HL-60 (cell line): ENCODE measurements at regions not wholly inside any gene's neighbourhood (a gene's known extent, or its start where the extent isn't known, plus 50 kb on each side); places are given as distances from the start of the nearest gene placed in this dataset.

ENCODE experiments used
- DNase-seq, 2 experiments: peaks; one replicate each; pipeline ENCODE4 v3.0.0-alpha.2; 2010 to 2020; ENCODE audit warnings: low read depth in 1 of 2, low spot score in 1 of 2
- H3K27ac ChIP-seq: fragments of 250-450 bp; sonication (Bioruptor Pico); replicated peaks from 2 replicates; pipeline ENCODE4 v1.5.1; 2020; ENCODE audit warnings: mild to moderate bottlenecking, moderate library complexity
- H3K27me3 ChIP-seq: fragments of 250-450 bp; sonication (Bioruptor Pico); 2 replicates; pipeline ENCODE4 v1.5.1; 2021; ENCODE audit warnings: mild to moderate bottlenecking, moderate library complexity; ENCODE audit not compliant: insufficient read depth, poor library complexity, severe bottlenecking
- H3K4me3 ChIP-seq: replicated peaks from 2 replicates; pipeline ENCODE4 v1.5.1; 2011; ENCODE audit warnings: mild to moderate bottlenecking, control low read depth, low read length; ENCODE audit not compliant: insufficient read depth
- GABPA ChIP-seq: IDR thresholded peaks from 2 replicates; pipeline ENCODE4 v1.6.1; 2012; ENCODE audit warnings: low read depth
- POLR2AphosphoS5 ChIP-seq: IDR thresholded peaks from 2 replicates; pipeline ENCODE4 v1.6.1; 2012; ENCODE audit warnings: low read depth
- REST ChIP-seq: IDR thresholded peaks from 2 replicates; pipeline ENCODE4 v1.6.1; 2012; ENCODE audit warnings: low read depth; ENCODE audit not compliant: insufficient replicate concordance
- SPI1 ChIP-seq: IDR thresholded peaks from 2 replicates; pipeline ENCODE4 v1.6.1; 2012; ENCODE audit warnings: low read depth, mild to moderate bottlenecking, borderline replicate concordance
- TF ChIP-seq, protein P1 (sequence below): IDR thresholded peaks from one replicate; pipeline ENCODE4 v1.5.1; 2011; ENCODE audit warnings: low read length, control low read depth, inconsistent platforms; ENCODE audit not compliant: insufficient read depth

GRCh38 chr2:7517088-7517487 is 599.9 kb downstream of the RNF144A start:
- H3K4me3 ChIP-seq, result no peak overlapping the region
- H3K27me3 ChIP-seq, result no peaks in the 10 kb centered on the region
- no peak overlapping the region for H3K27ac ChIP-seq
- TF ChIP-seq REST (no peak), GABPA (no peak), POLR2AphosphoS5 (no peak), SPI1 (no peak)
- TF ChIP-seq, protein P1, sequence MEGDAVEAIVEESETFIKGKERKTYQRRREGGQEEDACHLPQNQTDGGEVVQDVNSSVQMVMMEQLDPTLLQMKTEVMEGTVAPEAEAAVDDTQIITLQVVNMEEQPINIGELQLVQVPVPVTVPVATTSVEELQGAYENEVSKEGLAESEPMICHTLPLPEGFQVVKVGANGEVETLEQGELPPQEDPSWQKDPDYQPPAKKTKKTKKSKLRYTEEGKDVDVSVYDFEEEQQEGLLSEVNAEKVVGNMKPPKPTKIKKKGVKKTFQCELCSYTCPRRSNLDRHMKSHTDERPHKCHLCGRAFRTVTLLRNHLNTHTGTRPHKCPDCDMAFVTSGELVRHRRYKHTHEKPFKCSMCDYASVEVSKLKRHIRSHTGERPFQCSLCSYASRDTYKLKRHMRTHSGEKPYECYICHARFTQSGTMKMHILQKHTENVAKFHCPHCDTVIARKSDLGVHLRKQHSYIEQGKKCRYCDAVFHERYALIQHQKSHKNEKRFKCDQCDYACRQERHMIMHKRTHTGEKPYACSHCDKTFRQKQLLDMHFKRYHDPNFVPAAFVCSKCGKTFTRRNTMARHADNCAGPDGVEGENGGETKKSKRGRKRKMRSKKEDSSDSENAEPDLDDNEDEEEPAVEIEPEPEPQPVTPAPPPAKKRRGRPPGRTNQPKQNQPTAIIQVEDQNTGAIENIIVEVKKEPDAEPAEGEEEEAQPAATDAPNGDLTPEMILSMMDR, result no peak
- DNase-seq, result no peak

DNA sequence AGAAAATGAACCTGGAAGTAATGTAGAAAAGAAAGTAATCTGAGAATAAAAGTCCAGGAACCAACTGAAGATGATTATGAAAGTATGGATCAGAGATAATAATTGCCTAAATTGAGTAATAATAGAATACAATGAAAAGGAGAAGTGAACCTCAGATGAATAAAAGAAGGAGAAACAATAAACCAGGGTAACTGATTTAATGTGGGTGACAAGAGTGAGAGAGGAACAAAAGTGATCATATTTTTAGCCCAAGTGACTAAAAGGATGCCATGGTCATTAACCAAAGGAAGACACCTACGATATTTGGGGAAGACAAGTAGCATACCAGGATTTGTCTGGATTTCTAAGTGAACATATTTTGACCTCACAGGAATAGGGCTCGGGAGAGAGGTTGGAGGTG is 600.6 kb downstream of the RNF144A start:
- Histone ChIP-seq H3K4me3 (no peak overlapping the region), H3K27ac (no peak overlapping the region), H3K27me3 (no peaks in the 10 kb centered on the region)
- no peak for DNase-seq
- TF ChIP-seq GABPA, result no peak

DNA sequence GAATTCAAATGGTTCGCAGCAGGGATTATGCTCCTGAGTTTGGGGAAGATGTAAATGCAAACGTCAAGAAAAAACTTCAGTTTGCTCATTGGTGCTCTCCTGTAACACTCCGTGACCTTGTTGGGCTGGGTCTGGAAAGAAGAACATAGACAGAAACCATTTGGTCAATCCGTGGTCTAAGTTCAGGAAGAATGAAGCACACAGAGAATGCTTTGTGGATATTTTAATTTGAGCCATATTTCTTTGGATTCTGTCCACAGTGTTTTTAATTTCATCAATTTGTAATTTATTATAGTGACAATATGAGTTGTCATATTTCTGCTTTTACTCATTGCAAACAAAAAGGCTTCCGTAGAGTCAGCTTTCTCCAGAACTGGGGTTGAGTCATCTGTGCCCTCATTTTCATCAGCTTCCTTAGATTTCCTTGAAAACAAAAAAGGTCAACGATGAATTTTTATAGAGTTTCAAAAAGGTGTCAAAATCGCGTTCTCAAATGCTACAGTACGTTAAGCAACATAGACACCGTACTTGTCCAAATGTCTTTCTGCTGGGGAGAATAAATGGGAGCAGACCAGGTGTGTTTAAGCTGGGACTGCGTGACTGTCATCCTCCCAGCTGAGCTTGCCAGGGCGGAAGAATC is 606.4 kb downstream of the RNF144A start:
- no peak for TF ChIP-seq SPI1
- TF ChIP-seq, protein P1, result no peak
- no peak for TF ChIP-seq GABPA
- TF ChIP-seq REST, result no peak
- Histone ChIP-seq H3K27ac (no peak overlapping the region), H3K27me3 (no peaks in the 10 kb centered on the region), H3K4me3 (no peak overlapping the region)
- no peak for DNase-seq

DNA sequence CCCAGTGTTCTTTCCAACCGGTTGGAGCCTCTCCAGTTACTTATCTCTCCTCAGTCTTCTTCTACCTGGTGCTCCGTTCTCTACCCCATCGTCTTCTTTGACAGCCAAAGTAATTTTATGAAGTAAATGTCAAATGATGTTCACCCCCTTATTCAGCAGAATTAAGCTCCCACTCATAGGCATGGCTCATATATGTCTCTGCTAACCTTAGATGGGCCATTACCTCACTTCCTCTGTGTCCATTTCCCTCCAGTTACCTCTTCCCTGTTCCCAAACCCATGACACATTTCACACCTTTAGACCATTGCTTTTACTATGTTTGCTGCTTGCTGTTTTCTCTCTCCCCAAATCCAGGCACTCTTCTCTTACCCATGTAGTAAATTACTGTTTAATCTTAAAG is 607.0 kb downstream of the RNF144A start:
- TF ChIP-seq GABPA, result no peak
- no peak for TF ChIP-seq SPI1
- no peak overlapping the region for H3K27ac ChIP-seq
- H3K4me3 ChIP-seq, result no peak overlapping the region
- no peak for DNase-seq
- no peaks in the 10 kb centered on the region for H3K27me3 ChIP-seq

- Histone ChIP-seq H3K27me3 (no peaks in the 10 kb centered on the region), H3K4me3 (no peak overlapping the region), H3K27ac (no peak overlapping the region)
- TF ChIP-seq POLR2AphosphoS5, result no peak
- no peak for TF ChIP-seq REST
- no peak for TF ChIP-seq GABPA
- TF ChIP-seq, protein P1, result no peak
- TF ChIP-seq SPI1, result no peak
- DNase-seq, result no peak
Measured at GRCh38 chr2:7525746-7526145, 608.5 kb downstream of the RNF144A start.
